BE2C (cell line): ENCODE measurements at regions not wholly inside any gene's neighbourhood (a gene's known extent, or its start where the extent isn't known, plus 50 kb on each side); places are given as distances from the start of the nearest gene placed in this dataset.
"Not testable (repeated sequence)": the region's sequence is repeated elsewhere in the genome, so short reads cannot be mapped to it uniquely, and the experiment has no call there.

Experiments used
- DNase-seq: peaks from one replicate; pipeline ENCODE4 v3.0.0-alpha.2; 2020
- H3K27me3 ChIP-seq: fragments of 250-450 bp; sonication (Bioruptor Pico); 2 replicates; pipeline ENCODE4 v1.5.1; 2020; ENCODE audit warnings: mild to moderate bottlenecking
- H3K36me3 ChIP-seq: fragments of 250-450 bp; sonication (Bioruptor Pico); 2 replicates; pipeline ENCODE4 v1.5.1; 2020; ENCODE audit warnings: mild to moderate bottlenecking
- H3K4me1 ChIP-seq: fragments of 250-450 bp; sonication (Bioruptor Pico); 2 replicates; pipeline ENCODE4 v1.5.1; 2020
- H3K4me3 ChIP-seq: 2 replicates; pipeline ENCODE4 v1.5.1; 2011; ENCODE audit warnings: low read depth, low read length
- H3K9me3 ChIP-seq: fragments of 250-450 bp; sonication (Bioruptor Pico); 2 replicates; pipeline ENCODE4 v1.5.1; 2020
- TF ChIP-seq, protein P1 (sequence below): IDR thresholded peaks from 2 replicates; pipeline ENCODE4 v1.5.1; 2012; ENCODE audit warnings: mild to moderate bottlenecking, low read depth, low read length

DNA sequence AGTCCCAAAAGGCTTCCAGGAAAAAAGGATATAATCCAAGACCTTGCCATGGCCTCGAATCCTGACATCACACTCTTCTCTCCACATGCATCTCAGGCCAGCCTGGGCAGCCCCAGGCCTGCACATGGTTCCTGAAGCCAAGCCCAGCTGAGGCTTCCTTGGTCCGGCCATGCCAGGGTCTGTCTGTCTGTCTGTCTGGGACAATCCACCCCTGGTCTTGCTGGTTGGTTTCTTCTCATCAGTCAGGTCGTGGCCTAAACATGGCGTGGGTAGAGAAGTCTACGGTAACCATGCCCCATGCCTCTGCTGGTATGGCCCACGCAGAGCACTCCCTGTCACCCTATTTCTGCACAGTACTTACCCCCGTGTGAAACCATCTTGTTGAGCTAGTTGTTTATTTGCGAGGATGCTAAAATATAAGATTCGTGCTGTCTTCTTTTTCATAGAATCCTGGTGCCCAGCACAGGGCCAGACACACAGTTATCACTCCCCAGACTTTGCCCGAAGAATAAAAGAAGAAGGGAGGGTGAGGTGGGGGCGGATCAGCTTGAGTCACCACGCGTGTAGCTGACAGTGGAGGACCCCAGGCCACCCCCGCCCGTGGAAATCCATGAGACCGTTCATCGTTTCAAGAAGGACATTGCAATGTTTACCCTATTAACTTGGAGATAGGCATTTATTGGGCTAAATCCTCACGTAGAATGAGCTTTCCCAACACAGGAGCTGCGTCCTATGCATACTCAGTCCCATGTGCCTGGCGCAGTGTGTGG lies 107.2 kb downstream of the RNASET2 start:
- no peaks in the 10 kb centered on the region for H3K27me3 ChIP-seq
- no peak overlapping the region for H3K4me3 ChIP-seq
- TF ChIP-seq, protein P1, sequence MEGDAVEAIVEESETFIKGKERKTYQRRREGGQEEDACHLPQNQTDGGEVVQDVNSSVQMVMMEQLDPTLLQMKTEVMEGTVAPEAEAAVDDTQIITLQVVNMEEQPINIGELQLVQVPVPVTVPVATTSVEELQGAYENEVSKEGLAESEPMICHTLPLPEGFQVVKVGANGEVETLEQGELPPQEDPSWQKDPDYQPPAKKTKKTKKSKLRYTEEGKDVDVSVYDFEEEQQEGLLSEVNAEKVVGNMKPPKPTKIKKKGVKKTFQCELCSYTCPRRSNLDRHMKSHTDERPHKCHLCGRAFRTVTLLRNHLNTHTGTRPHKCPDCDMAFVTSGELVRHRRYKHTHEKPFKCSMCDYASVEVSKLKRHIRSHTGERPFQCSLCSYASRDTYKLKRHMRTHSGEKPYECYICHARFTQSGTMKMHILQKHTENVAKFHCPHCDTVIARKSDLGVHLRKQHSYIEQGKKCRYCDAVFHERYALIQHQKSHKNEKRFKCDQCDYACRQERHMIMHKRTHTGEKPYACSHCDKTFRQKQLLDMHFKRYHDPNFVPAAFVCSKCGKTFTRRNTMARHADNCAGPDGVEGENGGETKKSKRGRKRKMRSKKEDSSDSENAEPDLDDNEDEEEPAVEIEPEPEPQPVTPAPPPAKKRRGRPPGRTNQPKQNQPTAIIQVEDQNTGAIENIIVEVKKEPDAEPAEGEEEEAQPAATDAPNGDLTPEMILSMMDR, result no peak
- no peaks in the 10 kb centered on the region for H3K36me3 ChIP-seq
- no peaks in the 10 kb centered on the region for H3K4me1 ChIP-seq
- H3K9me3 ChIP-seq, result no peaks in the 10 kb centered on the region
- DNase-seq, result no peak

GRCh38 chr6:166846446-166847142 lies 109.8 kb downstream of the RNASET2 start:
- not testable (repeated sequence) for DNase-seq, H3K4me3 ChIP-seq, H3K36me3 ChIP-seq, H3K9me3 ChIP-seq, H3K4me1 ChIP-seq, H3K27me3 ChIP-seq

- no peaks in the 10 kb centered on the region for H3K4me1 ChIP-seq
- H3K36me3 ChIP-seq, result no peaks in the 10 kb centered on the region
- no peak overlapping the region for H3K4me3 ChIP-seq
- H3K9me3 ChIP-seq, result no peaks in the 10 kb centered on the region
- no peak for DNase-seq
- TF ChIP-seq, protein P1, result no peak
- H3K27me3 ChIP-seq, result no peaks in the 10 kb centered on the region
Observed at GRCh38 chr6:166842607-166843006, 113.7 kb downstream of the RNASET2 start.

DNA sequence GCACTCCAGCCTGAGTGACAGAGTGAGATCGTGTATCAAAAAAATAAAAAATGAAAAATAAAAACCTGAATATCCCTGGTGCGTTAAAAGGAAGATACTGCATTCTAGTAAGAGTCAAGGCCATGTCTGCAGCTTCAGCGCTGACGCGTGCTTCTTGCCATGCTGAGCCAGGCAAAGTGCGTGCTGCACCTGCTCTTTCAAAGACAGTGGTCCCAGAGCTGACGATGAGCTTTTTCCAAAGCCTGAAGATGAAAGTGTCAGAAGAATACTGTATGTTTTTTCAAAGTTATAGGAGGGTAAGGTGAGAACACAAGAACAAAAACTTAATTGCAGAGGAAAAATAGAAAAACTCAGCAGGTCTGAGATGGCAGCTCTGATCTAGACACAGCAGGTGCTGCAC lies 115.1 kb downstream of the RNASET2 start:
- TF ChIP-seq, protein P1, result no peak
- Histone ChIP-seq H3K4me3 (no peak overlapping the region), H3K27me3 (no peaks in the 10 kb centered on the region), H3K36me3 (no peaks in the 10 kb centered on the region), H3K4me1 (no peaks in the 10 kb centered on the region), H3K9me3 (no peaks in the 10 kb centered on the region)
- no peak for DNase-seq

- Histone ChIP-seq H3K27me3 (no peaks in the 10 kb centered on the region), H3K4me3 (no peak overlapping the region), H3K36me3 (no peaks in the 10 kb centered on the region), H3K4me1 (no peaks in the 10 kb centered on the region), H3K9me3 (no peaks in the 10 kb centered on the region)
- no peak for DNase-seq
- TF ChIP-seq, protein P1, result no peak
Observed at GRCh38 chr6:166839569-166839968, 116.8 kb downstream of the RNASET2 start.

GRCh38 chr6:166838987-166839386 lies 117.4 kb downstream of the RNASET2 start:
- DNase-seq, result no peak
- Histone ChIP-seq H3K36me3 (no peaks in the 10 kb centered on the region), H3K4me3 (no peak overlapping the region), H3K27me3 (no peaks in the 10 kb centered on the region), H3K9me3 (no peaks in the 10 kb centered on the region), H3K4me1 (no peaks in the 10 kb centered on the region)
- TF ChIP-seq, protein P1, result no peak
